DMS 273 (cell line): ENCODE measurements at regions not wholly inside any gene's neighbourhood (a gene's known extent, or its start where the extent isn't known, plus 50 kb on each side); places are given as distances from the start of the nearest gene placed in this dataset.

ENCODE experiments used
- DNase-seq: peaks from one replicate; lab custom pipeline; 2025; ENCODE audit not compliant: unreplicated experiment; lab: John Stamatoyannopoulos, UW

DNA sequence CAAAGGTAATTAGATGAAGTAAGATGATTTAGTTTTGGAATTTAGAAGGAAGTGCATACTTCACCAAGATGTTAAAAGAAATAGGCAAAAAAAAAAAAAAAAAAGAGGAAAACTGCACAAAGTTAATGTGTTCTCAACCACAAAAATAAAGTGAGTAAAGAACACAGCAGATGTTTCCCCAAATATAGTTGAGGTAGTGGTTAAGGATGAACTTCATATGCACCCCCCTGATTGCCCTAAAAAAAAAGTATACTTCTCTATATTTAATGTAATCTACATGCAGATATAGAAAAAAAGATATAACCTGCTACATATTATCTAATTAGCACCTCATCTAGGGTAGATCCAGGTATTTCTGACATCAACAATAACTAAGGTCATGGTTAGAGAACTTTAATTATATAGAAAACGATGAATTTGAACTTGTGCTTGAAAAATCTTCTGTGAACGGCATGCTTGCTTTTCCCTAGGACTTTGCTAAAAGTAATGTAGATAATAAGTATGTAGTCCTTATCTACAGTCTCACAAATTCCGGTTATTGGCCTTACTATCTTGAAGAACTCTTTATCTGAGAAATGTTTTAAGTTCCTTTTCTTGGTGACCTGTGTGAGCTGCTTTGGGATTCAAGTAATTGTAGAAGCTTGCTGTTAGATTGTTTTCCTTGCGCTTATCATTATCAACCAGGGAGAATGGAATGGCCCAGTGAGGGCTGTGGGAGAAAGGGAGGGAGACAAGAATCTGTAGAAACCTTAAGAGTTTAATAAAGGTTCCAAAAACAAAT, 70.1 kb upstream of the LRRC7 start:
- no peak for DNase-seq

DNA sequence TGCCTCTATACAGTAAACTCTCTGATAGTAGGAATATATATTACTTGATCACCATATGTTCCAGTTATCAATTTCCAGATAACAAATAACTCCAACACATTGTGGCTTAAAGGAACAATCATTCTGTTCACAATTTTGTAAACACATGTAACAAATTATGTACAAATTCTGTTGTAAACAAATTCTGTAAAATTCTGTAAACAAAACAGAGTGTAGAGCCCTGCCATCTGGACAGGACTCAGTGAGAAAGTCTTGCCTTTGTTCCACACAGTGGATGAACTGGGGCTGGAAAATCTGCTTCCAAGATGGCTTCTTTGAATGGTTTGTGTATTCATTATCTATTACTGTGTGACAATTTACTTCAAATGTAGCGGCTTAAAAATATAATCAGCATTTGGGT, 69.0 kb upstream of the LRRC7 start:
- DNase-seq: no peak

DNA sequence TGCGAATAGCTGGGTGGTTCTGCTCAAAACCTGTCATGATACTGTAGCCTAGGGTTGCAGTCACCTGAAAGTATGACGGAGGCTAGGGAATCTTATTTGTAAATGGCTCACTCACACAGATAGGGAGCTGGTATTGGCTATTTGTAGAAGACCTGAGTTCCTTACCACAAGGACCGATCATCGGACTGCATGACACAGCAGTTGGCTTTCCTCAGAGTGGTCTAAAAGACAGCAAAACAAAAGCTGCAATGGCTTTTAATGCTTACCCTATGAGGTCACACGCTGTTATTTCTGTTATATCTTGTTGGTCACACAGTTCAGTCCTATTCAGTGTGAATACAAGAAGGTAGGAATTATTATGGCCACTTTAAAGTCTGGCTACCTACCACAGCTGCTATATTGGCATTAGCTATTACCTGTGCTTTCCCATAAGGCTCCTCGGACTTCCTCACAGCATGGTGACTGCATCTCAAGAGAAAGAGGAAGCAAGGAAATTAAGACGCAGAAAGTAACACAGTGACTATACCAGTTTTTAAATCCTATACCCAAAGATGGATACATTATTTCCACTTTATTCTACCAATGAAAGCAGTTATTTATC, 68.4 kb upstream of the LRRC7 start:
- no peak for DNase-seq

DNA sequence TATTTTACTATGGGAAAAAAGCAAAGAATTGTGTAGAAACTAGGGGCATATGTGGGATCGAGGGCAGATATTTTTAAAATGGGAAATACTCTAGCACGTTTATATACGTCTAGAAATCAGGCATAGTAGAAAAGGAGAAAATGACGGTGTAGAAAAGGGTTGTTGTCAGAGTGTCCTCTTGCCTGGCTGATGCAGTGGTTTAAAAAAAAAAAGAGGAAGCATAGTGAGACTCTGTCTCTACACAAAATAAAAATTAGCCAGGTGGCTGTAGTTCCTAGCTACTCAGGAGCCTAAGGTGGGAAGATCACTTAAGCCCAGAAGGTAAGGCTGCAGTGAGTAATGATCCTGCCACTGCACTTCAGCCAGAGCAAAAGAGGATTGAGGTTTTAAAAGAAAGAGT, 64.7 kb upstream of the LRRC7 start:
- no peak for DNase-seq

DNA sequence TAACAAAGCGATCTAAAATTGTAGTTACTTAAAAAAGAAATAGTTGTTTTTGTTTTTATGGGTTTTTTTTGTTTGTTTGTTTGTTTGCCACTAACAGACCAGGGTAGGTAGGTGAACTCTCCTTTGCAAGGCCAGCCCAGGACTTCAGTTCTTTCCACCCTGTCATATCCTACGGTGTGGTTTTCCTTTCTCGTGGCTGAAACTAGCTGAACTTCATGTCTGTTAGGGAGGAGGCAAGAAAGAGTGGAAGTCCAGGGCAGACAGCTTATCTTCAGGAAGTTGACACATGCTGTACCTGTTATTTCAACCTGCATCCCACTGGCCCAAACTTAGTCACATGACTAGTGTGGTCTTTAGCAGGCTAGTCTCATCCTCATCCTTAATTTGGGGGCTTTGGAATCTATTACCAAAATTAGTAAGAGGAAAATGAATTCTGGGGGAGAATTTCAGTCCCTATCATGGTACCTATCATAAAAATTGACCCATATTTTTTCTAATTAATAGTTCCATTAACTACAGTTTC, 62.9 kb upstream of the LRRC7 start:
- DNase-seq: no peak

DNA sequence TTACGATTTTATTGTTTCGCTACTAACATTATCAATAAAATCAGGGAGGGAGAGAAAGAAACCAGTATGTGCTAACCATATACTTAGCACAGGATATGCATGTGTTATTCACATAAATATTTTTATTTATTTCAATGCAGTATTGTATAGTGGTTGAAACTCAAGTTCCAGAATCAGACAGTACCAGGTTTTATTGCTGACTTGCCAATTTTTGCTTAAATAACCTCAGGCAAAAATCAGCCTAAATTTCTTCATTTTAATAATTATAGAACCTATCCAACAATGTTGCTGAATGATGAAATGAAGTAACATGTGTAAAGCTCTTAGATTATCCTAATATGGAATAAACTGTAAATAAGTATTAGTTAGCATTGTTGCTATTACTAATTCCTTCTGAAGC, 61.4 kb upstream of the LRRC7 start:
- no peak for DNase-seq

DNA sequence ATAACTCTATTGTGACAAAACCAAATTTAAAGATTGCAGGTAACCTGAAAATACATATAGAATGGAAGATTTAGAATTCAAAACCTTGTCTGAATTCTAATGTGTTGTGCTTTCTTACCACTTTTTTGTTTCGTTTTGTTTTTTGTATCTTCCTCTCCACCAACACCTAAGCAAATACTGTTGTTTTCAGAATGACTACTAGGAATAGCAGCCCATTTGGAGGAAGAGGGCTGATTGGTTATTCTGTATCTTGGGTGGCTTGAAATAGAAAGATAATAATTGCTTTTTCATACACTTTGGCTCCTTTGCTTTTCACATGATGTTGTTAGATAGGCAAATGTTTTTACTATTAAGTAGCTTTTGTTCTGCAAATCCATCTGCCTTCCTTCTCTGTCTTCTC, 61.0 kb upstream of the LRRC7 start:
- DNase-seq: no peak

DNA sequence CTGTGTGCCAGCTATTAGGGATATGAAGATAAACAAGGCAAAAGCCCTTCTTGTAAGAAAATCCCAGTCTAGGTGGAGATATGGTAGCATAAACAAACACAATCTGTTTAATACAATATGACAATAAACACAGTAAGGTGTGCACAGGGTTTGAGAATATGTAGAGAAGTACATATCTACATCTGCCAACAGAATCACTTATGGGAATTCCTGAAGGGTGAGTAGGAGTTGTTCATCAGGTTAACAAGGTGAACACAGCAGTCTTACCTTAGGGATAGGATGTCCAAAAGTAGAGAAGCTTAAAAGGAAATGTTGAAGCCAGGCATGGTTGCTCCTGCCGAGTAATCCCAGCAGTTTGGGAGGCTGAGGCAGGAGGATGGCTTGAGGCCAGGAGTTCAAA, 57.7 kb upstream of the LRRC7 start:
- no peak for DNase-seq

DNA sequence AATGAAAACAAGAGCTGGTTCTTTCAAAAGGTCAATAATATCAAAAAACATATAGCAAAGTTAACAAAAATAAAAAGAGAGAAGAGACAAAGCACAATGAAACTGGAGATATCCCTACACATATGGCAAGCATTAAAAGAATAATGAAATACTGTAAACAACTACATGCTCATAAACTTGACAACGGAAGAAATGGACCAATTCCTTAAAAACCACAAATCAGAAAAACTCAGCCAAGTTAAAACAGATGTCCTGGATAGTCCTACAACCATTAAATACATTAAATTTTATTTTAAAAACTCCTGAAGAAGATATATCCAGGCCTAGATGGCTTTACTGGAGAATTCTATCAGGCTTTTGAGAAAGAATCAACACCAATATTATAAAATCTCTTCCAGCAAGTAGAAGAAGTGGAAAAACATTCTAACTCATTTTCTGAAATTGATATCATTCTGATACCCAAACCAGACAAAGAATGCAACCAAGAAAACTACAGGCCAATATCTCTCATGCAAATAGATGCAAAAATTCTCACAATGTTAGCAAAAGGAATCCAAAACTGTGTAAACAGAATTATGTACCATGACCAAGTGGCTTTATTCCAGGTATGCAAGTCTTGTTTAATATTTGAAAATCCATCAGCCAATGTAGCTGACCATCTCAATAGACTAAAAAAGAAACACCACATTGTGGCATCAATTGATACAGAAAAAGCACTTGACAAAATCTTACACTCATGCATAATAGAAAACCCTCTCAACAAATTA, 56.1 kb upstream of the LRRC7 start:
- DNase-seq: no peak

DNA sequence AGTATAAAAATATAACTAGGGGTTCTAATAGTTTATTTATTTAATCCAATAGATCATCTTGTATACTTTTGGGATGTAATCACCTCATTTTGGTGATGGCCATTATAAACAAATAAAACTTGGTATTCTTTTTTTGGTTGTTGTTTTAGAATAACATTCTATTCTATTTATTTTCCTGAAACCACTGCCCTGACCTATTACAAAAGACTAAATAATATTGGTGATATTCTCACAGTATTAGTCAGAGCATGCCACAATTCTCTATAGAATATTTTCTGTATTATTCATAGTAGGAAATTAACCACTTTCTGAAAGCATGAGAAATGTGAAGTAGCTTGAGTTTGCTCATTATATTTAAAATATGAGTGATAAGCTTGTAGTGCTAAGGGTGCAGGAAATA, 54.1 kb upstream of the LRRC7 start:
- DNase-seq: no peak
